ENCODE measurements at regions not wholly inside any gene's neighbourhood (a gene's known extent, or its start where the extent isn't known, plus 50 kb on each side); places are given as distances from the start of the nearest gene placed in this dataset.
"Not testable (repeated sequence)": the region's sequence is repeated elsewhere in the genome, so short reads cannot be mapped to it uniquely, and the experiment has no call there.

DNA sequence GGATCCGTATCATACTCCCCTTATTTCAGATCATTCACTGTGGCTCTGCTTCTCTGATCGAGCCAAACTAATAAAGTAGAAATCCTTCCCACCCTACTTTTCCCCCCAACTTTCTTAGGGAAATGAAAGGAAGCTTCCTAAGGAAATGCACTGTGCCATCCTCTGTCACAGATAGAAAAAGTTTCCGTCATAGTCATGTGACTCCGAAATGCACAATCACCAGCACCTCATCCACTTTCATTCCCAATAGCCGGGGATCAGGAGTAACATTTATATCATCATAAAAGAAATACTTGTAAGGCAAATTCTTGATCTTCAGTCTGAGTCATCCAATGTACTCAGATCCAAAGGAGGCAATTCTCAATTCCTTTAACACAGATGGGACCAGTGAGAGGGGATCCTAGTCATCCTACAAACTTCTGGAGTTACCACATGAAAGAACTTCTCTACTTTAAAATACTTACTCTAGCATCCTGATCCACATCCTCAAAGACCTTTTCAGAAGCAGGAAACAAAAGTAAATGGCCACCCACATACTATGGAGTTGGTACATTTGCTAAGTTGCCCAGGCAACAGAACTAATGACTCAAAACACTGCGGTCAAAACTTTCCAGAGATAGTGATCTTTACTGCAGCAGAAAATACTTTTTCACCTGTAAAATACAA is 97.8 kb upstream of the ZC3H11B start:
- Histone ChIP-seq H3K4me1 (ENCODE audit: insufficient read depth, low read length) (peaks cover 32% of the 10 kb centered on the region), H4K20me1 (ENCODE audit: low read length) (no peaks in the 10 kb centered on the region), H3K9ac (ENCODE audit: low read length) (peak overlapping the region; percentile 18; the same call in 1 of the 2 replicates), H3K9me3 (ENCODE audit: low read length) (no peaks in the 10 kb centered on the region), H3K79me2 (ENCODE audit: low read length) (no peaks in the 10 kb centered on the region), H3K4me3 (ENCODE audit: low read length) (peak overlapping the region; percentile 14; the same call in 1 of the 2 replicates), H3K4me2 (ENCODE audit: low read length) (peak overlapping the region; percentile 64), H3K36me3 (ENCODE audit: low read depth, low read length) (no peaks in the 10 kb centered on the region), H3K9me2 (replicated peaks; ENCODE audit: low read length) (no peaks in the 10 kb centered on the region), H3K27ac (ENCODE audit: low read length) (peak overlapping the region; percentile 81), H3F3A (ENCODE audit: low read length, unreplicated experiment) (no peaks in the 10 kb centered on the region), H3K27me3 (ENCODE audit: low read length) (no peaks in the 10 kb centered on the region), H2AFZ (ENCODE audit: low read length) (peak overlapping the region; percentile 12; the same call in 1 of the 2 replicates)
- ChIA-PET CTCF (no interaction called here), POLR2A (ENCODE audit: unreplicated experiment) (no interaction called here)
- intact Hi-C loops (cut with micrococcal nuclease) = no loop called here
- TF ChIP-seq EZH2phosphoT487 (IDR thresholded peaks at IDR 0.05; ENCODE audit: borderline replicate concordance, low read length) (no peak), EZH2 (IDR thresholded peaks at IDR 0.05; ENCODE audit: low read length, unreplicated experiment) (no peak)
- TF ChIP-seq, protein P1, sequence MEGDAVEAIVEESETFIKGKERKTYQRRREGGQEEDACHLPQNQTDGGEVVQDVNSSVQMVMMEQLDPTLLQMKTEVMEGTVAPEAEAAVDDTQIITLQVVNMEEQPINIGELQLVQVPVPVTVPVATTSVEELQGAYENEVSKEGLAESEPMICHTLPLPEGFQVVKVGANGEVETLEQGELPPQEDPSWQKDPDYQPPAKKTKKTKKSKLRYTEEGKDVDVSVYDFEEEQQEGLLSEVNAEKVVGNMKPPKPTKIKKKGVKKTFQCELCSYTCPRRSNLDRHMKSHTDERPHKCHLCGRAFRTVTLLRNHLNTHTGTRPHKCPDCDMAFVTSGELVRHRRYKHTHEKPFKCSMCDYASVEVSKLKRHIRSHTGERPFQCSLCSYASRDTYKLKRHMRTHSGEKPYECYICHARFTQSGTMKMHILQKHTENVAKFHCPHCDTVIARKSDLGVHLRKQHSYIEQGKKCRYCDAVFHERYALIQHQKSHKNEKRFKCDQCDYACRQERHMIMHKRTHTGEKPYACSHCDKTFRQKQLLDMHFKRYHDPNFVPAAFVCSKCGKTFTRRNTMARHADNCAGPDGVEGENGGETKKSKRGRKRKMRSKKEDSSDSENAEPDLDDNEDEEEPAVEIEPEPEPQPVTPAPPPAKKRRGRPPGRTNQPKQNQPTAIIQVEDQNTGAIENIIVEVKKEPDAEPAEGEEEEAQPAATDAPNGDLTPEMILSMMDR (conservative IDR thresholded peaks at IDR 0.05; ENCODE audit: low read depth, low read length) = no peak
- peak; percentile 90 for ATAC-seq
- peak; percentile 98 for DNase-seq
- no TSS peak for BruUV-seq (replicated peaks)

DNA sequence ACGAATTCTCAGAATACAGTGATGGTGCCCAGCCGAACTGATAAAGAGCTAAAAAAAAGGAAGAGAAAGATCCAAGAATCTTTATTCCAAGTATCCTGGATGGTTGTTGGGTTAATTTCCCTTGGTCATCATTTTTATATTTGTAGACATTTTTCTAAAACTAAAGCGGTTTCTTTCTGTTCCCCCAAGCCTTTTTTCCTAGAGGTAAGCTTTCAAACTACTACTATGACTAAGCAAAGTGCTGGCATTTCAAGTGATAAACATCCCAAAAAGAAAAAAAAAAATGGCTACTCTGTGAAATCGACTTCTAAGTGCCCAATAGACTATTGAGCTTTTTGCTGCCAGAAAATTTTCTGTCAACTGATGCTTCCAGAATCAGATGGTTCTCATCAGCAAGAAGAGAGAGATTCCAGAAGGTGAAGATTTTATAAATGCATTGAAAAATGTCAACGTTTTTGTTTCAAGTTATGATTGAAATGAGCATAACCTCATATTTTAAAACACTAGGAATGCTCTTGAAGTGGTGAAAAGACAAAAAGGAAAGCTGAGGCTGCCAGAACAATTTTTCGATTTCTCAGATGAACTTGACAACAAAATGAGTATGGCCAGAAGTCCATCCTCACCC is 96.1 kb upstream of the ZC3H11B start:
- Histone ChIP-seq H3F3A (ENCODE audit: low read length, unreplicated experiment) (no peaks in the 10 kb centered on the region), H3K79me2 (ENCODE audit: low read length) (no peaks in the 10 kb centered on the region), H3K27me3 (ENCODE audit: low read length) (no peaks in the 10 kb centered on the region), H3K4me1 (ENCODE audit: insufficient read depth, low read length) (peaks cover 25% of the 10 kb centered on the region), H3K36me3 (ENCODE audit: low read depth, low read length) (no peaks in the 10 kb centered on the region), H4K20me1 (ENCODE audit: low read length) (no peaks in the 10 kb centered on the region), H3K9me3 (ENCODE audit: low read length) (no peaks in the 10 kb centered on the region), H3K4me3 (ENCODE audit: low read length) (no peak overlapping the region), H2AFZ (ENCODE audit: low read length) (no peak overlapping the region), H3K9me2 (replicated peaks; ENCODE audit: low read length) (no peaks in the 10 kb centered on the region), H3K9ac (ENCODE audit: low read length) (no peak overlapping the region), H3K4me2 (ENCODE audit: low read length) (no peak overlapping the region), H3K27ac (ENCODE audit: low read length) (no peak overlapping the region)
- ChIA-PET CTCF (interaction anchor here (0.6 kb wide), 1 partner anchor 48 kb away, joined by 3 read pairs; no protein-coding TSS in a partner anchor), POLR2A (ENCODE audit: unreplicated experiment) (no interaction called here)
- intact Hi-C loops (cut with micrococcal nuclease) = no loop called here
- ATAC-seq = no peak
- no TSS peak for BruUV-seq (replicated peaks)
- TF ChIP-seq EZH2 (IDR thresholded peaks at IDR 0.05; ENCODE audit: low read length, unreplicated experiment) = no peak
- no peak for TF ChIP-seq EZH2phosphoT487 (IDR thresholded peaks at IDR 0.05; ENCODE audit: borderline replicate concordance, low read length)
- TF ChIP-seq, protein P1 (conservative IDR thresholded peaks at IDR 0.05; ENCODE audit: low read depth, low read length) = no peak
- no peak for DNase-seq

DNA sequence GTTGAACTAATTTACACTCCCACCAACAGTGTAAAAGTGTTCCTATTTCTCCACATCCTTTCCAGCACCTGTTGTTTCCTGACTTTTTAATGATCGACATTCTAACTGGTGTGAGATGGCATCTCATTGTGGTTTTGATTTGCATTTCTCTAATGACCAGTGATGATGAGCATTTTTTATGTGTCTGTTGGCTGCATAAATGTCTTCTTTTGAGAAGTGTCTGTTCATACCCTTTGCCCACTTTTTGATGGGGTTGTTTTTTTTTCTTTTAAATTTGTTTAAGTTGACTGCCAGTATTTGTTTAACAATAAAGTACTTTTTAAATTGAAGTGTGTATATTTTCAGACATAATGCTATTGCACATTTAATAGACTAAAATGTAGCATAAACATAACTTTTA is 95.0 kb upstream of the ZC3H11B start:
- H2AFZ ChIP-seq (ENCODE audit: low read length); H3K36me3 ChIP-seq (ENCODE audit: low read depth, low read length); H3K9me3 ChIP-seq (ENCODE audit: low read length); H3K27ac ChIP-seq (ENCODE audit: low read length); POLR2A ChIA-PET (ENCODE audit: unreplicated experiment); intact Hi-C loops (cut with micrococcal nuclease); DNase-seq; H3K79me2 ChIP-seq (ENCODE audit: low read length); H4K20me1 ChIP-seq (ENCODE audit: low read length); H3K4me2 ChIP-seq (ENCODE audit: low read length); H3K4me3 ChIP-seq (ENCODE audit: low read length); H3K9ac ChIP-seq (ENCODE audit: low read length); H3F3A ChIP-seq (ENCODE audit: low read length, unreplicated experiment); CTCF ChIA-PET; BruUV-seq (replicated peaks); ATAC-seq; H3K9me2 ChIP-seq (replicated peaks; ENCODE audit: low read length); H3K27me3 ChIP-seq (ENCODE audit: low read length): not testable (repeated sequence)
- peaks cover 30% of the 10 kb centered on the region for H3K4me1 ChIP-seq (ENCODE audit: insufficient read depth, low read length)

DNA sequence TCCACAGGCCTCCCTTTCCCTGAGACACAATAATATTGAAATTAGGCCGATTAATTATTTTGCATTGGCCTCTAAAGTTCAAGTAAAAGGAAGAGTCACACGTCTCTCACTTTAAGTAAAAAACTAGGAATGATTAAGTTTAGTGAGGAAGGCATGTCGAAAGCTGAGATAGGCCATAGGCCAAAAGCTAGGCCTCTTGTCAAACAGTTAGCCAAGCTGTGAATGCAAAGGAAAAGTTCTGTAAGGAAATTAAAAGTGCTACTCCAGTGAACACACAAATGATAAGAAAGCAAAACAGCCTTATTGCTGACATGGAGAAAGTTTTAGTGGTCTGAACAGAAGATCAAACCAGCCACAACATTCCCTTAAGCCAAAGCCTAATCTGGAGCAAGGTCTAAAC is 91.4 kb upstream of the ZC3H11B start:
- H3K27ac ChIP-seq (ENCODE audit: low read length); DNase-seq; H3K4me2 ChIP-seq (ENCODE audit: low read length); CTCF ChIA-PET; H2AFZ ChIP-seq (ENCODE audit: low read length); H3K27me3 ChIP-seq (ENCODE audit: low read length); intact Hi-C loops (cut with micrococcal nuclease); H3K36me3 ChIP-seq (ENCODE audit: low read depth, low read length); H3K4me3 ChIP-seq (ENCODE audit: low read length); H3K9me3 ChIP-seq (ENCODE audit: low read length); H3K79me2 ChIP-seq (ENCODE audit: low read length); BruUV-seq (replicated peaks); ATAC-seq; H3K9ac ChIP-seq (ENCODE audit: low read length); H3K9me2 ChIP-seq (replicated peaks; ENCODE audit: low read length); H4K20me1 ChIP-seq (ENCODE audit: low read length): not testable (repeated sequence)
- POLR2A ChIA-PET (ENCODE audit: unreplicated experiment) = interaction anchor here (0.6 kb wide), 1 partner anchor 1358 kb away, joined by 3 read pairs; no protein-coding TSS in a partner anchor
- peaks cover 13% of the 10 kb centered on the region for H3F3A ChIP-seq (ENCODE audit: low read length, unreplicated experiment)
- peaks cover 36% of the 10 kb centered on the region for H3K4me1 ChIP-seq (ENCODE audit: insufficient read depth, low read length)

Data from PC-3 (cell line).